ENCODE measurements at regions not wholly inside any gene's neighbourhood (a gene's known extent, or its start where the extent isn't known, plus 50 kb on each side); places are given as distances from the start of the nearest gene placed in this dataset.

GRCh38 chr9:16987026-16987425 lies 116.6 kb upstream of the BNC2 start:
- H4K20me1 ChIP-seq (ENCODE audit: insufficient read depth, low read length) = no peaks in the 10 kb centered on the region
- H3K27ac ChIP-seq (ENCODE audit: low read depth in 1 of 2, low read length in 2 of 2) = no peak overlapping the region
- no peaks in the 10 kb centered on the region for H3K27me3 ChIP-seq (ENCODE audit: control insufficient read depth in 2 of 2, insufficient read depth in 2 of 2, low read length in 2 of 2)
- Mint-ChIP-seq H3K27me3 (ENCODE audit: low read depth in 3 of 3) (peaks cover 0 to 2% (median 0%) of the 10 kb centered on the region in 3 donors), H3K36me3 (no peaks in the 10 kb centered on the region), H3K9me3 (peaks cover 0 to 7% (median 0%) of the 10 kb centered on the region in 7 donors), H3K27ac (no peak overlapping the region), H3K4me1 (no peaks in the 10 kb centered on the region), H3K4me3 (no peak overlapping the region)
- TF ChIP-seq CTCF (IDR thresholded peaks at IDR 0.05) = no peak
- no peaks in the 10 kb centered on the region for H3K79me2 ChIP-seq (ENCODE audit: insufficient read depth, low read length)
- WGBS (ENCODE audit: insufficient coverage) = 20% methylated on average over 1 of the region's 2 CpGs
- no peaks in the 10 kb centered on the region for H3K4me1 ChIP-seq (ENCODE audit: control insufficient read depth in 1 of 2, insufficient read depth in 2 of 2, low read length in 2 of 2)
- no peaks in the 10 kb centered on the region for H3K36me3 ChIP-seq (replicated peaks in 1 of 2; ENCODE audit: control insufficient read depth in 1 of 2, insufficient read depth in 2 of 2, low read length in 2 of 2)
- H3K9ac ChIP-seq (ENCODE audit: insufficient read depth, low read length, poor library complexity, severe bottlenecking) = no peak overlapping the region
- H3K9me3 ChIP-seq (replicated peaks in 1 of 2; ENCODE audit: control insufficient read depth in 1 of 2, insufficient read depth in 1 of 2, low read length in 2 of 2) = no peaks in the 10 kb centered on the region
- H3K4me3 ChIP-seq (replicated peaks in 1 of 3; ENCODE audit: low read depth in 2 of 3, low read length in 3 of 3) = no peak overlapping the region
- no peak for DNase-seq
- no peak overlapping the region for H2AFZ ChIP-seq (ENCODE audit: insufficient read depth, low read depth, low read length, poor library complexity, severe bottlenecking)
- H3K4me2 ChIP-seq (replicated peaks; ENCODE audit: extremely low read depth, low read length, poor library complexity, severe bottlenecking) = no peak overlapping the region
- intact Hi-C loops (cut with micrococcal nuclease) = no loop called here

DNA sequence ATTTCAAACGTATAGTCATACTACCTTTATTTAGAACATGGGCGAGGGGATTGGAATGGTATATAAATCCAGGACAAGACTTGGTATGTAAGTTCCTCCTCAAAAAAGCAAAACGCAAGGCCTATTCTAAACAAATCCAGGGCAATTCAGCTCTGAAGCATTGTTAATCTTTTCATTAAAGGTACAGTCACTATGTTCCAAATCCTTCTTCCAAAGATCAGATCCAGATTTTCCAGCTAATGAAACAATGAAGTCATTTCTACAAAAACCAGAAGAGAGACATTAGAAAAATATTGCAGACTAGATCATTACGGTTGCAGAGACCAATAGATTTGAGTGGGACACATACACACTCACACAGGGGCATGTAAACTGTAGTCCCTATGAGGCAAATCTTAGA lies 116.1 kb upstream of the BNC2 start:
- Histone ChIP-seq H3K27me3 (ENCODE audit: control insufficient read depth in 2 of 2, insufficient read depth in 2 of 2, low read length in 2 of 2) (no peaks in the 10 kb centered on the region), H3K36me3 (replicated peaks in 1 of 2; ENCODE audit: control insufficient read depth in 1 of 2, insufficient read depth in 2 of 2, low read length in 2 of 2) (no peaks in the 10 kb centered on the region), H3K79me2 (ENCODE audit: insufficient read depth, low read length) (no peaks in the 10 kb centered on the region), H3K4me1 (ENCODE audit: control insufficient read depth in 1 of 2, insufficient read depth in 2 of 2, low read length in 2 of 2) (no peaks in the 10 kb centered on the region), H3K9me3 (replicated peaks in 1 of 2; ENCODE audit: control insufficient read depth in 1 of 2, insufficient read depth in 1 of 2, low read length in 2 of 2) (no peaks in the 10 kb centered on the region), H4K20me1 (ENCODE audit: insufficient read depth, low read length) (no peaks in the 10 kb centered on the region), H3K4me3 (replicated peaks in 1 of 3; ENCODE audit: low read depth in 2 of 3, low read length in 3 of 3) (no peak overlapping the region), H2AFZ (ENCODE audit: insufficient read depth, low read depth, low read length, poor library complexity, severe bottlenecking) (no peak overlapping the region), H3K4me2 (replicated peaks; ENCODE audit: extremely low read depth, low read length, poor library complexity, severe bottlenecking) (no peak overlapping the region), H3K27ac (ENCODE audit: low read depth in 1 of 2, low read length in 2 of 2) (no peak overlapping the region), H3K9ac (ENCODE audit: insufficient read depth, low read length, poor library complexity, severe bottlenecking) (no peak overlapping the region)
- no peak for DNase-seq
- H3K36me3 Mint-ChIP-seq = no peaks in the 10 kb centered on the region
- TF ChIP-seq CTCF (IDR thresholded peaks at IDR 0.05) = no peak
- H3K4me3 Mint-ChIP-seq = no peak overlapping the region
- H3K9me3 Mint-ChIP-seq = peaks cover 0 to 7% (median 0%) of the 10 kb centered on the region in 7 donors
- H3K4me1 Mint-ChIP-seq = no peaks in the 10 kb centered on the region
- peaks cover 0 to 2% (median 0%) of the 10 kb centered on the region in 3 donors for H3K27me3 Mint-ChIP-seq (ENCODE audit: low read depth in 3 of 3)
- intact Hi-C loops (cut with micrococcal nuclease) = no loop called here
- H3K27ac Mint-ChIP-seq = no peak overlapping the region
- no CpG with 5 or more reads among the region's 4 CpGs for WGBS (ENCODE audit: insufficient coverage)

Measured in CD14-positive monocyte (primary cell).